Peyer's patch (tissue), 4 donors: ENCODE measurements at regions not wholly inside any gene's neighbourhood (a gene's known extent, or its start where the extent isn't known, plus 50 kb on each side); places are given as distances from the start of the nearest gene placed in this dataset.

Experiments used
- POLR2A ChIP-seq, 2 donors: fragments of 450-650 bp; IDR thresholded peaks; one replicate each; pipeline ENCODE4 v1.5.1; 2017; ENCODE audit warnings: antibody characterized with exemption in 2 of 2, mild to moderate bottlenecking in 2 of 2, moderate library complexity in 2 of 2
- TF ChIP-seq, protein P1 (sequence below), 6 experiments: fragments of 450-650 bp in 4 of 6; fragments of 200-600 bp in 2 of 6; sonication (generic) in 1 of 6; IDR thresholded peaks; one replicate each; pipeline ENCODE4 v1.5.1; 2017 to 2019; ENCODE audit warnings: antibody characterized with exemption in 6 of 6, mild to moderate bottlenecking in 3 of 6, moderate library complexity in 1 of 6

DNA sequence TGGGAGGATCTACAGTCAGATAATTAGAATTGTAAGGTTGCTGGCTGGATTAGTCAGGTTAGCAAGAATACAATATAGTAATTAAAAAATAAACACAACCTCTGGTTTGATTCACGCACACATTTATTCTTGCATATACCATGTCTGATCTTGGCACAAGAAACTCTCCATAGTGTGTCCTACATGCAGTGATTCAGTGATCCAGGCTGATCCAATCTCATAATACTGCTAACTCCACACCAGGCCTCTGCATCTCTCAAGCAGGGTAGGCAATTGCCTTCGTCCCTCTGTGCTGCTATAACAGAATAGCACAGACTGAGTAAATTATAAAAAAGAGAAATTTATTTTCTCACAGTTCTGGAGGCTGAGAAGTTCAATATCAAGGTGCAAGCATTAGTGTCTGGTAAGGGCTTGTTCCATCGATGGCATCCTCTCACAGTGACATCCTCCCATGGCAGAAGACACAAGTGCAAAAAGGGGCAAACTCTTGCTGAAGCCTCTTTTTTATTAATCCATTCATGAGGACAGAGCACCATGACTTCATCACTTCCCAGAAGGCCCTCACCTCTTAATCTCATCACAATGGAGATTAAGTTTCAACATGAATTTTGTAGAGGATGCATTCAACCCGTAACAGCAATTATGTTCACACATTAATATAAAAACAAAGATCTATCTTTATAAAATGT, 741.0 kb upstream of the NCAM2 start:
- TF ChIP-seq, protein P1, sequence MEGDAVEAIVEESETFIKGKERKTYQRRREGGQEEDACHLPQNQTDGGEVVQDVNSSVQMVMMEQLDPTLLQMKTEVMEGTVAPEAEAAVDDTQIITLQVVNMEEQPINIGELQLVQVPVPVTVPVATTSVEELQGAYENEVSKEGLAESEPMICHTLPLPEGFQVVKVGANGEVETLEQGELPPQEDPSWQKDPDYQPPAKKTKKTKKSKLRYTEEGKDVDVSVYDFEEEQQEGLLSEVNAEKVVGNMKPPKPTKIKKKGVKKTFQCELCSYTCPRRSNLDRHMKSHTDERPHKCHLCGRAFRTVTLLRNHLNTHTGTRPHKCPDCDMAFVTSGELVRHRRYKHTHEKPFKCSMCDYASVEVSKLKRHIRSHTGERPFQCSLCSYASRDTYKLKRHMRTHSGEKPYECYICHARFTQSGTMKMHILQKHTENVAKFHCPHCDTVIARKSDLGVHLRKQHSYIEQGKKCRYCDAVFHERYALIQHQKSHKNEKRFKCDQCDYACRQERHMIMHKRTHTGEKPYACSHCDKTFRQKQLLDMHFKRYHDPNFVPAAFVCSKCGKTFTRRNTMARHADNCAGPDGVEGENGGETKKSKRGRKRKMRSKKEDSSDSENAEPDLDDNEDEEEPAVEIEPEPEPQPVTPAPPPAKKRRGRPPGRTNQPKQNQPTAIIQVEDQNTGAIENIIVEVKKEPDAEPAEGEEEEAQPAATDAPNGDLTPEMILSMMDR (IDR thresholded peaks at IDR 0.05): no peak
- TF ChIP-seq POLR2A (IDR thresholded peaks at IDR 0.05): no peak
